Ishikawa (cell line): ENCODE measurements at regions not wholly inside any gene's neighbourhood (a gene's known extent, or its start where the extent isn't known, plus 50 kb on each side); places are given as distances from the start of the nearest gene placed in this dataset.

ENCODE experiments used
- MAX ChIP-seq: IDR thresholded peaks from 2 replicates; pipeline ENCODE4 v1.6.1; 2012
- RAD21 ChIP-seq: IDR thresholded peaks from 2 replicates; pipeline ENCODE4 v1.6.1; 2012; ENCODE audit warnings: low read depth
- REST ChIP-seq: IDR thresholded peaks from 2 replicates; pipeline ENCODE4 v1.6.1; 2012; ENCODE audit warnings: low read depth, mild to moderate bottlenecking
- TAF1 ChIP-seq: IDR thresholded peaks from 2 replicates; pipeline ENCODE4 v1.6.1; 2012; ENCODE audit warnings: low read depth, mild to moderate bottlenecking
- TEAD4 ChIP-seq: IDR thresholded peaks from 2 replicates; pipeline ENCODE4 v1.6.1; 2012
- USF1 ChIP-seq: IDR thresholded peaks from 2 replicates; pipeline ENCODE4 v1.6.1; 2012
- ZBTB7A ChIP-seq: IDR thresholded peaks from 2 replicates; pipeline ENCODE4 v1.6.1; 2012; ENCODE audit warnings: low read depth

GRCh38 chr9:135413086-135413375 is 66.6 kb upstream of the PPP1R26 start:
- TF ChIP-seq MAX = no peak
- no peak for TF ChIP-seq REST
- no peak for TF ChIP-seq TAF1
- TF ChIP-seq ZBTB7A = no peak
- TF ChIP-seq RAD21 = no peak
- TF ChIP-seq TEAD4 = no peak
- TF ChIP-seq USF1 = no peak
